ENCODE measurements at regions not wholly inside any gene's neighbourhood (a gene's known extent, or its start where the extent isn't known, plus 50 kb on each side); places are given as distances from the start of the nearest gene placed in this dataset.

- no peak for TF ChIP-seq CTCF (IDR thresholded peaks at IDR 0.05)
- no peak for TF ChIP-seq POLR2AphosphoS5 (IDR thresholded peaks at IDR 0.05)
- TF ChIP-seq POLR2A (IDR thresholded peaks at IDR 0.05), result no peak
These were observed 456.2 kb upstream of the SALL1 start for GRCh38 chr16:51607201-51607651.

Measured in breast epithelium (tissue), 3 donors.